ENCODE measurements at regions not wholly inside any gene's neighbourhood (a gene's known extent, or its start where the extent isn't known, plus 50 kb on each side); places are given as distances from the start of the nearest gene placed in this dataset.

DNA sequence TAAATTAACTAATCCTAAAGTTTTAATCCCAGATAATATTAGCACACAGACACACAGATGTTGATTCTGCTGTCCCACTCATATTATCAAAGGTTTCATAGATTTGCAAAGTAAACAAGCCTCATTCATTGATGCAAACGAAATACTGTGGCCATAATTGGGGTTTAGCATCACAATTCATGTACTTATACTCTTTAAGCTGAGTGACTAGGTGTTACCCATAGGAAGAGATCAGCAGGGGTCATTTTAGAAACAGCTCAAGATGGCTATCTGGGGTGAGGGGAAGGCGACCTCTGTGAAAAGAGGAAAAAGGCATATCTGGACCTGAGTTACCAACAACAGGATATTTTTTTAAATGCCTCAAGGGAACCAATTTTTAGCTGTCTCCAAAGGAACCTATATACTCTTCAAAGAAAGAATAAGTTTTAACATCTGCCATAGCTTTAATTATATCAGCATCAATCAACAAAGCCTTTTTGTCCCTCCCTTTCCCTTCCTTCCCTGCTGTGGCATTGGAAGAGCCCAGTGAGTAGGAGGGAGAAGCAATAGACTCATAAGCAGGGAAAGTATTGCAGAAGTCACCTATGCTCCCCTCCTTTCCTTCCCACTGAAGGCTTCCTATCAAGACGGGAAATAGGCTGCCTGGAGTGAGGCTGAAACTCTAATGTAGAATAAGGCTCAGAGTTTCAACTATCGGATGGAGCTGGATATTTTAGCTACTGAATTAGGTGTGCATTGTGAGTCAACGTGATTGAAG, 553.4 kb downstream of the ZIC1 start:
- no peaks in the 10 kb centered on the region for H3K27me3 ChIP-seq (ENCODE audit: control insufficient read depth, insufficient read depth, low read length)
- H3K4me3 ChIP-seq (ENCODE audit: low read depth, low read length): no peak overlapping the region
- FAIRE-seq: no peak
- TF ChIP-seq CTCF (IDR thresholded peaks at IDR 0.05; ENCODE audit: insufficient read depth, low read length, severe bottlenecking): no peak
- no peak for DNase-seq (ENCODE audit: low read depth)
- H3K36me3 ChIP-seq (ENCODE audit: control insufficient read depth, insufficient read depth, low read length): no peaks in the 10 kb centered on the region

DNA sequence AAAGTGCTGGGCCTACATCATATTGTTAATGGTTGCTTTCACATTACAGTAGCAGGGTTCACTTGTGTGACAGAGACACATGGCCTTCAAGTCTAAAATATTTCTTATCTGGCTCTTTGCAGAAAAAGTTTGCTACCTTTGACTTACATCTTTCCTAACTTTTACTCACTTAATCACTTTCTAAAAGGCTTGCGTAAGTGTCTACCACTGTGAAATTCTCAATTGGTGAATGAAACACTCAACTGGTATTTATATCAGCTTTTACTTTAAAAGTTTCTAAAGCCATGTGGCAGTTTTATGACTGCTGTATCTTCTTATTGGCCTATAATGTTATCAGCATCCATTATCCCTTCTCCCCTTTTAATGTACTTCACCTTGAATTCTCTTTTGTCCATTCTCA, 554.5 kb downstream of the ZIC1 start:
- H3K27me3 ChIP-seq (ENCODE audit: control insufficient read depth, insufficient read depth, low read length): no peaks in the 10 kb centered on the region
- FAIRE-seq (no peak), DNase-seq (ENCODE audit: low read depth) (no peak)
- TF ChIP-seq CTCF (IDR thresholded peaks at IDR 0.05; ENCODE audit: insufficient read depth, low read length, severe bottlenecking): no peak
- H3K36me3 ChIP-seq (ENCODE audit: control insufficient read depth, insufficient read depth, low read length): no peaks in the 10 kb centered on the region
- no peak overlapping the region for H3K4me3 ChIP-seq (ENCODE audit: low read depth, low read length)

- Histone ChIP-seq H3K36me3 (ENCODE audit: control insufficient read depth, insufficient read depth, low read length) (no peaks in the 10 kb centered on the region), H3K27me3 (ENCODE audit: control insufficient read depth, insufficient read depth, low read length) (no peaks in the 10 kb centered on the region), H3K4me3 (ENCODE audit: low read depth, low read length) (no peak overlapping the region)
- no peak for FAIRE-seq
- TF ChIP-seq CTCF (IDR thresholded peaks at IDR 0.05; ENCODE audit: insufficient read depth, low read length, severe bottlenecking): no peak
- no peak for DNase-seq (ENCODE audit: low read depth)
Observed at GRCh38 chr3:147975165-147975564, 566.0 kb downstream of the ZIC1 start.

DNA sequence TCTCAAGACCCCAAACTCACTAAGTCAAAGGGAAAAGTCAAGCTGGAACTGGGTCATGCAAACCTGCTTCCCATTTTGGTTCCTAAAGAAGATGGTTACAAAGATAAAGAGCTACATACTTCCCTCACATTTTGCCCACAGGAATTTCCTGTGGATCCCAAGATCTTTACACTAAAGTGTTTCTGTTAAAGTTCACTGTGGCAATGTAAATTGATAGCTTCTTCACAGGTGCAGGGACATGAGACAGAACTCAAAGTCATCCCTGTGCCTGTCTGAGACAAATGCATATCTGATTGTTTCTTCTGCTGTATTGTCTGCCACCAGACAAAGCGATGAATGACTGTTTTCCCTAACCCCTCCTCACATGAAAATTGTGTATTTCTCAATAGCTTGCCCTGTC, 567.8 kb downstream of the ZIC1 start:
- Histone ChIP-seq H3K27me3 (ENCODE audit: control insufficient read depth, insufficient read depth, low read length) (no peaks in the 10 kb centered on the region), H3K4me3 (ENCODE audit: low read depth, low read length) (no peak overlapping the region), H3K36me3 (ENCODE audit: control insufficient read depth, insufficient read depth, low read length) (no peaks in the 10 kb centered on the region)
- FAIRE-seq: no peak
- TF ChIP-seq CTCF (IDR thresholded peaks at IDR 0.05; ENCODE audit: insufficient read depth, low read length, severe bottlenecking): no peak
- DNase-seq (ENCODE audit: low read depth): no peak

GRCh38 chr3:147987549-147987948, 578.4 kb downstream of the ZIC1 start:
- TF ChIP-seq CTCF (IDR thresholded peaks at IDR 0.05; ENCODE audit: insufficient read depth, low read length, severe bottlenecking): no peak
- H3K4me3 ChIP-seq (ENCODE audit: low read depth, low read length): no peak overlapping the region
- no peak for FAIRE-seq
- no peak for DNase-seq (ENCODE audit: low read depth)
- H3K27me3 ChIP-seq (ENCODE audit: control insufficient read depth, insufficient read depth, low read length): no peaks in the 10 kb centered on the region
- H3K36me3 ChIP-seq (ENCODE audit: control insufficient read depth, insufficient read depth, low read length): no peaks in the 10 kb centered on the region

DNA sequence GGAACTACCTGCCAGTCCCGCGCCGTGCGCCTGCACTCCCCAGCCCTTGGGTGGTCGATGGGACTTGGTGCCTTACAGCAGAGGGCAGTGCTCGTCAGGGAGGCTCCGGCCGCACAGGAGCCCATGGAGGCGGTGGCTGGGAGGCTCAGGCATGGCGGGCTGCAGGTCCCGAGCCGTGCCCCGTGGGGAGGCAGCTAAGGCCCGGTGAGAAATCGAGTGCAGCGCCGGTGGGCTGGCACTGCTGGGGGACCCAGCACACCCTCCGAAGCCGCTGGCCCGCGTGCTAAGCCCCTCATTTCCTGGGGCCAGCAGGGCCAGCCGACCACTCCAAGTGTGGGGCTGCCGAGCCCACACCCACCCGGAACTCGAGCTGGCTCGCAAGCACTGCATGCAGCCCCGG, 580.2 kb downstream of the ZIC1 start:
- no peak for DNase-seq (ENCODE audit: low read depth)
- Histone ChIP-seq H3K36me3 (ENCODE audit: control insufficient read depth, insufficient read depth, low read length) (no peaks in the 10 kb centered on the region), H3K27me3 (ENCODE audit: control insufficient read depth, insufficient read depth, low read length) (no peaks in the 10 kb centered on the region), H3K4me3 (ENCODE audit: low read depth, low read length) (no peak overlapping the region)
- no peak for FAIRE-seq
- no peak for TF ChIP-seq CTCF (IDR thresholded peaks at IDR 0.05; ENCODE audit: insufficient read depth, low read length, severe bottlenecking)
